Mucosa of descending colon (tissue), 3 donors: ENCODE measurements at regions not wholly inside any gene's neighbourhood (a gene's known extent, or its start where the extent isn't known, plus 50 kb on each side); places are given as distances from the start of the nearest gene placed in this dataset.

ENCODE experiments used
- ATAC-seq: fragments of 200-7000 bp; cut with Tn5 transposase; one replicate; pipeline ENCODE4 v1.9.1; 2020; ENCODE audit warnings: mild to moderate bottlenecking, moderate library complexity
- DNase-seq, 3 donors: peaks; one replicate each; pipeline ENCODE4 v3.0.0-alpha.2; 2020
- H3K36me3 ChIP-seq: fragments of 200-600 bp; one replicate; pipeline ENCODE4 v1.8.0; 2021; ENCODE audit warnings: low read depth, mild to moderate bottlenecking
- H3K4me1 ChIP-seq: fragments of 200-600 bp; one replicate; pipeline ENCODE4 v1.8.0; 2021; ENCODE audit warnings: low read depth, mild to moderate bottlenecking
- H3K4me3 ChIP-seq: fragments of 200-600 bp; one replicate; pipeline ENCODE4 v1.8.0; 2021; ENCODE audit warnings: mild to moderate bottlenecking
- H3K9me3 ChIP-seq: fragments of 200-600 bp; one replicate; pipeline ENCODE4 v1.8.0; 2021; ENCODE audit warnings: mild to moderate bottlenecking
- CTCF ChIP-seq: fragments of 200-600 bp; IDR thresholded peaks from one replicate; pipeline ENCODE4 v1.8.0; 2022; ENCODE audit warnings: antibody characterized with exemption, mild to moderate bottlenecking
- intact Hi-C, 2 donors: fragments of 100-400 bp; cut with DNase I in 1 of 2; cut with micrococcal nuclease in 1 of 2; formaldehyde crosslinking; loops; one replicate each; pipeline versions ENCODE4 v1.11.0 to v1.11.1; 2022; cut with DNase I, micrococcal nuclease
- donor health status: DM: no; HTN: no; CAD: no; lungs with moderate emphysema.
- donor health status: DM: no; HTN: no; CAD: no.
- donor health status: DM: no; HTN: yes; CAD: no.

GRCh38 chr6:65814071-65814470, 107.0 kb upstream of the EYS start:
- no peak for TF ChIP-seq CTCF
- H3K4me1 ChIP-seq: no peaks in the 10 kb centered on the region
- H3K4me3 ChIP-seq: no peak overlapping the region
- DNase-seq (no peak), ATAC-seq (no peak)
- intact Hi-C loops: no loop called here
- H3K36me3 ChIP-seq: no peaks in the 10 kb centered on the region
- H3K9me3 ChIP-seq: no peaks in the 10 kb centered on the region

- Histone ChIP-seq H3K4me3 (no peak overlapping the region), H3K4me1 (no peaks in the 10 kb centered on the region), H3K36me3 (no peaks in the 10 kb centered on the region), H3K9me3 (no peaks in the 10 kb centered on the region)
- intact Hi-C loops: no loop called here
- TF ChIP-seq CTCF: no peak
- ATAC-seq: no peak
- DNase-seq: no peak
These were observed 96.2 kb upstream of the EYS start for GRCh38 chr6:65803186-65803585.

- intact Hi-C loops: no loop called here
These were observed 92.4 kb upstream of the EYS start for GRCh38 chr6:65799389-65799788.

DNA sequence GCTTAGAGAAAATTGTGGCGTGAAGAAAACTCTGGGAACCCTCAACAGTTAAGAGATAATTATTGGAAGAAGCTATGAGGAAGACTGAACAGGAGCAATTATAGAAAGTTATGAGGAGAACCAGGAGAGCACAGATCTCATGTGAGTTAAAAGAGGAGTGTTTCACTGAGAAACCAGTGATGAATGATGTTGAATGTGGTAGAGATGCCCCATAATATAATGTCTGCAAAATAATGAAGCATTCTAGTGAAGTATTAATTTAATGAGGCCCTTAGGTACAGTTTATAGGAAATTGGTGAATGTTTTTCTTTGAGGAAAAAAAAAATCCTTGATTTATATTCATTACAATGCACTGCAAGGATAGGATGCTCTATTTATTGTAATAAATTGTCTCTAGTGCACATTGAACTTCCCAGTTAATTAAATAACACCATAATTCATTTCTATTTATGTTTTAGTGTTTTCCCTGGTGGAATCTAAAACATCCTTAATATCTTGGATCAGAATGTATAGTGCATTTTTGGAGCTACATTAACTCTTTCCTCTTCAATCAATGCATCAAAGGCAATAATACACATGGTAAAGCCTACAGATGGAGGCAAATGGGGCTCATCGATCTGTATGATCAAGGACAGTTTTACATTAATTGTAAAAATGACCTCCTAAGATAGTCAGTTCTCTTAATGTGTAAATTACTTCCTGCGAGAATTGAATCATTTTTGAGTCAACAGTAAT, 91.4 kb upstream of the EYS start:
- H3K4me1 ChIP-seq: no peaks in the 10 kb centered on the region
- no peak for ATAC-seq
- TF ChIP-seq CTCF: no peak
- H3K36me3 ChIP-seq: no peaks in the 10 kb centered on the region
- no peak overlapping the region for H3K4me3 ChIP-seq
- no peaks in the 10 kb centered on the region for H3K9me3 ChIP-seq
- no peak for DNase-seq
- intact Hi-C loops: no loop called here

More at GRCh38 chr6:65799389-65799788, 92.4 kb upstream of the EYS start:
- no peaks in the 10 kb centered on the region for H3K4me1 ChIP-seq
- DNase-seq: no peak
- H3K9me3 ChIP-seq: no peaks in the 10 kb centered on the region
- no peak for TF ChIP-seq CTCF
- no peaks in the 10 kb centered on the region for H3K36me3 ChIP-seq
- ATAC-seq: no peak
- H3K4me3 ChIP-seq: no peak overlapping the region

GRCh38 chr6:65790666-65791065, 83.6 kb upstream of the EYS start:
- intact Hi-C loops: no loop called here
- no peak for ATAC-seq
- DNase-seq: no peak
- Histone ChIP-seq H3K4me1 (no peaks in the 10 kb centered on the region), H3K9me3 (no peaks in the 10 kb centered on the region), H3K4me3 (no peak overlapping the region), H3K36me3 (no peaks in the 10 kb centered on the region)
- TF ChIP-seq CTCF: no peak

- DNase-seq (no peak), ATAC-seq (no peak)
- Histone ChIP-seq H3K4me1 (no peaks in the 10 kb centered on the region), H3K36me3 (no peaks in the 10 kb centered on the region), H3K4me3 (no peak overlapping the region), H3K9me3 (no peaks in the 10 kb centered on the region)
- intact Hi-C loops: no loop called here
- no peak for TF ChIP-seq CTCF
These were observed 80.8 kb upstream of the EYS start for GRCh38 chr6:65787787-65788186.
